Lower leg skin (tissue), 3 donors: ENCODE measurements at regions not wholly inside any gene's neighbourhood (a gene's known extent, or its start where the extent isn't known, plus 50 kb on each side); places are given as distances from the start of the nearest gene placed in this dataset.

Experiments
- POLR2A ChIP-seq, 2 donors: fragments of 450-650 bp; IDR thresholded peaks; one replicate each; pipeline ENCODE4 v1.6.1; 2016 to 2017; ENCODE audit warnings: antibody characterized with exemption in 2 of 2, mild to moderate bottlenecking in 1 of 2, moderate library complexity in 1 of 2
- TF ChIP-seq, protein P1 (sequence below), 3 donors: fragments of 450-650 bp; IDR thresholded peaks; one replicate each; pipeline ENCODE4 v1.5.1; 2016; ENCODE audit warnings: antibody characterized with exemption in 3 of 3, mild to moderate bottlenecking in 3 of 3, moderate library complexity in 2 of 3

DNA sequence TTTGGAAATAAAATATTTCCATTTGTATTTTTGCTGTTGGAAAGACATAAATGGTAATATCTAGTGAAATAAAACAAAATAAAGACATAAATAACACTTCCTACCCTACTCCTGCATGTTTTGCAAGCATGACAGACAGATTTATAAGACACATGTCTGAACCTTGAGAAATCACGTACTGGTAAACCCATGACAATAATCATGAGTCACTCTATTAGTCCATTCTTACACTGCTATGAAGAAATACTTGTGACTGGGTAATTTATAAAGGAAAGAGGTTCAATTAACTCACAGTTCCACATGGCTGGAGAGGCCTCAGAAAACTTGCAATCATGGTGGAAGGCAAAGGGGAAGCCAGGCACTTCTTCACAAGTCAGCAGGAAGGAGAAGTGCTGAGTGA lies 942.2 kb downstream of the REEP3 start:
- TF ChIP-seq, protein P1, sequence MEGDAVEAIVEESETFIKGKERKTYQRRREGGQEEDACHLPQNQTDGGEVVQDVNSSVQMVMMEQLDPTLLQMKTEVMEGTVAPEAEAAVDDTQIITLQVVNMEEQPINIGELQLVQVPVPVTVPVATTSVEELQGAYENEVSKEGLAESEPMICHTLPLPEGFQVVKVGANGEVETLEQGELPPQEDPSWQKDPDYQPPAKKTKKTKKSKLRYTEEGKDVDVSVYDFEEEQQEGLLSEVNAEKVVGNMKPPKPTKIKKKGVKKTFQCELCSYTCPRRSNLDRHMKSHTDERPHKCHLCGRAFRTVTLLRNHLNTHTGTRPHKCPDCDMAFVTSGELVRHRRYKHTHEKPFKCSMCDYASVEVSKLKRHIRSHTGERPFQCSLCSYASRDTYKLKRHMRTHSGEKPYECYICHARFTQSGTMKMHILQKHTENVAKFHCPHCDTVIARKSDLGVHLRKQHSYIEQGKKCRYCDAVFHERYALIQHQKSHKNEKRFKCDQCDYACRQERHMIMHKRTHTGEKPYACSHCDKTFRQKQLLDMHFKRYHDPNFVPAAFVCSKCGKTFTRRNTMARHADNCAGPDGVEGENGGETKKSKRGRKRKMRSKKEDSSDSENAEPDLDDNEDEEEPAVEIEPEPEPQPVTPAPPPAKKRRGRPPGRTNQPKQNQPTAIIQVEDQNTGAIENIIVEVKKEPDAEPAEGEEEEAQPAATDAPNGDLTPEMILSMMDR (IDR thresholded peaks at IDR 0.05): no peak
- no peak for TF ChIP-seq POLR2A (IDR thresholded peaks at IDR 0.05)
